Daoy (cell line): ENCODE measurements at regions not wholly inside any gene's neighbourhood (a gene's known extent, or its start where the extent isn't known, plus 50 kb on each side); places are given as distances from the start of the nearest gene placed in this dataset.
"Not testable (repeated sequence)": the region's sequence is repeated elsewhere in the genome, so short reads cannot be mapped to it uniquely, and the experiment has no call there.

Experiments
- DNase-seq: peaks from one replicate; pipeline ENCODE4 v3.0.0-alpha.2; 2015; ENCODE audit warnings: low read depth

- DNase-seq, result no peak
These were observed 56.0 kb downstream of the EN1 start for GRCh38 chr2:118791483-118791882.

- DNase-seq, result no peak
These were observed 60.7 kb downstream of the EN1 start for GRCh38 chr2:118786746-118787145.

- no peak for DNase-seq
These were observed 62.6 kb downstream of the EN1 start for GRCh38 chr2:118784860-118785259.

GRCh38 chr2:118779362-118779761 lies 68.1 kb downstream of the EN1 start:
- DNase-seq, result no peak

- peak; percentile 81 for DNase-seq
These were observed 72.9 kb downstream of the EN1 start for GRCh38 chr2:118774458-118775133.

- no peak for DNase-seq
These were observed 73.6 kb downstream of the EN1 start for GRCh38 chr2:118773826-118774225.

GRCh38 chr2:118772487-118773200 lies 74.8 kb downstream of the EN1 start:
- no peak for DNase-seq

- DNase-seq, result no peak
These were observed 77.6 kb downstream of the EN1 start for GRCh38 chr2:118769707-118770400.

GRCh38 chr2:118766871-118767270 lies 80.6 kb downstream of the EN1 start:
- no peak for DNase-seq

GRCh38 chr2:118764855-118765254 lies 82.6 kb downstream of the EN1 start:
- DNase-seq, result no peak

- peak; percentile 34 for DNase-seq
These were observed 83.7 kb downstream of the EN1 start for GRCh38 chr2:118763797-118764196.

- DNase-seq, result no peak
These were observed 85.2 kb downstream of the EN1 start for GRCh38 chr2:118762290-118762689.

- DNase-seq, result no peak
These were observed 85.7 kb downstream of the EN1 start for GRCh38 chr2:118761771-118762170.

GRCh38 chr2:118755901-118756300 lies 91.5 kb downstream of the EN1 start:
- DNase-seq, result no peak

- DNase-seq, result no peak
These were observed 92.1 kb downstream of the EN1 start for GRCh38 chr2:118755384-118755783.

- DNase-seq, result no peak
These were observed 94.6 kb downstream of the EN1 start for GRCh38 chr2:118752762-118753429.

GRCh38 chr2:118750959-118751565 lies 96.4 kb downstream of the EN1 start:
- peak; percentile 60 for DNase-seq

GRCh38 chr2:118748245-118748885 lies 99.1 kb downstream of the EN1 start:
- DNase-seq, result peak; percentile 7

GRCh38 chr2:118747637-118748036 lies 99.8 kb downstream of the EN1 start:
- DNase-seq, result no peak

- DNase-seq, result no peak
These were observed 100.4 kb downstream of the EN1 start for GRCh38 chr2:118747066-118747465.

- not testable (repeated sequence) for DNase-seq
These were observed 102.7 kb downstream of the EN1 start for GRCh38 chr2:118744682-118745181.
